Stomach (tissue), 4 donors: ENCODE measurements at regions not wholly inside any gene's neighbourhood (a gene's known extent, or its start where the extent isn't known, plus 50 kb on each side); places are given as distances from the start of the nearest gene placed in this dataset.

Source experiments
- CTCF ChIP-seq, 7 experiments: fragments of 450-650 bp in 4 of 7; fragments of 200-600 bp in 3 of 7; sonication (generic) in 3 of 7; IDR thresholded peaks; one replicate each; pipeline ENCODE4 v1.5.1; 2016 to 2019; ENCODE audit warnings: antibody characterized with exemption in 7 of 7, control low read depth in 2 of 7, mild to moderate bottlenecking in 1 of 7
- EP300 ChIP-seq: sonication (generic); formaldehyde crosslinking; IDR thresholded peaks from one replicate; pipeline ENCODE4 v1.6.1; 2017; ENCODE audit warnings: antibody characterized with exemption
- POLR2AphosphoS5 ChIP-seq, 3 donors: sonication (generic); formaldehyde crosslinking; IDR thresholded peaks; one replicate each; pipeline ENCODE4 v1.6.1; 2016; ENCODE audit warnings: antibody characterized with exemption in 3 of 3

- TF ChIP-seq POLR2AphosphoS5 (IDR thresholded peaks at IDR 0.05) (no peak), CTCF (IDR thresholded peaks at IDR 0.05) (no peak), EP300 (no peak)
These were observed 283.7 kb upstream of the PUM3 start for GRCh38 chr9:3127564-3127963.
